Transverse colon (tissue), 4 donors: ENCODE measurements at regions not wholly inside any gene's neighbourhood (a gene's known extent, or its start where the extent isn't known, plus 50 kb on each side); places are given as distances from the start of the nearest gene placed in this dataset.

Experiments
- DNase-seq: peaks from one replicate; pipeline ENCODE4 v3.0.0-alpha.2; 2019
- H3K27ac ChIP-seq, 4 donors: fragments of 200-600 bp; sonication (generic); 2 replicates each; pipeline ENCODE4 v1.5.1; 2016 to 2018; ENCODE audit warnings: inconsistent platforms in 4 of 4
- H3K27me3 ChIP-seq: fragments of 200-600 bp; sonication (generic); 2 replicates; pipeline ENCODE4 v1.5.1; 2017; ENCODE audit warnings: inconsistent platforms
- H3K36me3 ChIP-seq, 4 donors: fragments of 200-600 bp; sonication (generic); 2 replicates each; pipeline ENCODE4 v1.5.1; 2017 to 2019; ENCODE audit warnings: inconsistent platforms in 4 of 4
- H3K4me1 ChIP-seq, 4 donors: fragments of 200-600 bp; sonication (generic); 2 replicates each; pipeline ENCODE4 v1.5.1; 2017 to 2020; ENCODE audit warnings: inconsistent platforms in 4 of 4
- H3K4me3 ChIP-seq, 4 donors: fragments of 200-600 bp; sonication (generic); 1 replicate in 1 of 4; 2 replicates in 3 of 4; pipeline versions ENCODE4 v1.5.1 to v1.6.1; 2017 to 2019; ENCODE audit warnings: inconsistent platforms in 4 of 4
- H3K9me3 ChIP-seq, 2 donors: fragments of 200-600 bp; sonication (generic); 2 replicates each; pipeline ENCODE4 v1.5.1; 2017 to 2019; ENCODE audit warnings: inconsistent platforms in 2 of 2
- CTCF ChIP-seq, 5 experiments: fragments of 200-600 bp in 3 of 5; fragments of 450-650 bp in 2 of 5; sonication (generic) in 3 of 5; IDR thresholded peaks; 1 replicate in 2 of 5; 2 replicates in 3 of 5; pipeline ENCODE4 v1.5.1; 2016 to 2017; ENCODE audit warnings: antibody characterized with exemption in 5 of 5, inconsistent platforms in 3 of 5, mild to moderate bottlenecking in 2 of 5, moderate library complexity in 1 of 5
- EP300 ChIP-seq: sonication (generic); formaldehyde crosslinking; IDR thresholded peaks from one replicate; pipeline ENCODE4 v1.6.1; 2017; ENCODE audit warnings: antibody characterized with exemption, low read depth
- POLR2A ChIP-seq: fragments of 450-650 bp; IDR thresholded peaks from one replicate; pipeline ENCODE4 v1.6.1; 2016; ENCODE audit warnings: antibody characterized with exemption, mild to moderate bottlenecking, moderate library complexity
- POLR2AphosphoS5 ChIP-seq, 3 donors: sonication (generic); formaldehyde crosslinking; IDR thresholded peaks; one replicate each; pipeline ENCODE4 v1.6.1; 2016; ENCODE audit warnings: antibody characterized with exemption in 3 of 3
- WGBS, 2 donors: methylation state at CpG; one replicate each; pipeline ENCODE4 v1.1.5; 2018; ENCODE audit warnings: low coverage in 1 of 2; 5-methylcytosine and 5-hydroxymethylcytosine counted together
- in situ Hi-C, 4 donors: fragments of 200-750 bp; cut with MboI; loops; one replicate each; pipeline versions ENCODE4 v1.15.0 to v1.15.1; 2017; ENCODE audit warnings: low sequenced_read_pairs in 3 of 4, low pct_ligation_motif_present in 1 of 4, low pct_unique_long_range_greater_than_20kb in 1 of 4
- intact Hi-C: fragments of 100-400 bp; cut with DNase I; formaldehyde crosslinking; loops from one replicate; pipeline ENCODE4 v1.15.1; 2023; ENCODE audit warnings: low total_unique reads

GRCh38 chr4:110730318-110730717 is 107.4 kb upstream of the PITX2 start:
- H3K27me3 ChIP-seq = no peaks in the 10 kb centered on the region
- no peak for DNase-seq
- no peaks in the 10 kb centered on the region for H3K9me3 ChIP-seq
- H3K4me3 ChIP-seq = no peak overlapping the region
- in situ Hi-C loops (no loop called here), intact Hi-C loops (no loop called here)
- no peaks in the 10 kb centered on the region for H3K36me3 ChIP-seq
- no peaks in the 10 kb centered on the region for H3K4me1 ChIP-seq
- no peak overlapping the region for H3K27ac ChIP-seq
- TF ChIP-seq POLR2AphosphoS5 (IDR thresholded peaks at IDR 0.05) = no peak
- no peak for TF ChIP-seq EP300
- no peak for TF ChIP-seq CTCF (IDR thresholded peaks at IDR 0.05)
- no peak for TF ChIP-seq POLR2A
- 85 to 100% methylated on average over 2 to 3 of the region's 3 CpGs for WGBS, 2 donors

GRCh38 chr4:110733901-110734300 is 111.0 kb upstream of the PITX2 start:
- TF ChIP-seq CTCF (IDR thresholded peaks at IDR 0.05) (no peak), POLR2AphosphoS5 (IDR thresholded peaks at IDR 0.05) (no peak), POLR2A (no peak), EP300 (no peak)
- intact Hi-C loops (no loop called here), in situ Hi-C loops (no loop called here)
- no peak overlapping the region for H3K4me3 ChIP-seq
- H3K9me3 ChIP-seq = no peaks in the 10 kb centered on the region
- 76 to 79% methylated on average over 4 of the region's 4 CpGs for WGBS, 2 donors
- H3K27me3 ChIP-seq = no peaks in the 10 kb centered on the region
- H3K27ac ChIP-seq = no peak overlapping the region
- no peak for DNase-seq
- no peaks in the 10 kb centered on the region for H3K36me3 ChIP-seq
- H3K4me1 ChIP-seq = no peaks in the 10 kb centered on the region

DNA sequence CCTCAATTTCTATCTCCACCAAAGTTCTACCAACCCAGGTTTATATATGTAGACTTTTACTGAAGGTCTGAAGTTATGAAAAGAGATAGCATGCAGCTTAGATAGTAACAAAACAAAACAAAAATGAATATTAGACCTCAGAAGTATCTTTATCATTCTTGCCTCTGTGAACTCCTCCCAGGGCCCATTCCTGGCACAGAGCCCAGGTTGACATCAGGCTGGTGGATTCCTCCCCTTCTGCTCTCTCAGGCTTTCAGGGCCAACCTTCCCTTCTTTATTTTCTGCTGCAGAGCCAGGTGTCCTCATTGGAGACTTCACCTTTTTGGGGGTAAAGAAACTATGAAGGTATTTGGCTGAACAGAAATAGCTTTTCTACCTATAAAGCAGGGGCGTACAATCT is 112.8 kb upstream of the PITX2 start:
- Histone ChIP-seq H3K27ac (no peak overlapping the region), H3K4me1 (no peaks in the 10 kb centered on the region), H3K9me3 (no peaks in the 10 kb centered on the region), H3K36me3 (no peaks in the 10 kb centered on the region), H3K27me3 (no peaks in the 10 kb centered on the region), H3K4me3 (no peak overlapping the region)
- 80 to 88% methylated on average over 1 of the region's 1 CpG for whole genome bisulfite sequencing, 2 donors
- in situ Hi-C loops (no loop called here), intact Hi-C loops (no loop called here)
- TF ChIP-seq POLR2A = no peak
- TF ChIP-seq EP300 = no peak
- no peak for TF ChIP-seq POLR2AphosphoS5 (IDR thresholded peaks at IDR 0.05)
- TF ChIP-seq CTCF (IDR thresholded peaks at IDR 0.05) = no peak
- DNase-seq = no peak

DNA sequence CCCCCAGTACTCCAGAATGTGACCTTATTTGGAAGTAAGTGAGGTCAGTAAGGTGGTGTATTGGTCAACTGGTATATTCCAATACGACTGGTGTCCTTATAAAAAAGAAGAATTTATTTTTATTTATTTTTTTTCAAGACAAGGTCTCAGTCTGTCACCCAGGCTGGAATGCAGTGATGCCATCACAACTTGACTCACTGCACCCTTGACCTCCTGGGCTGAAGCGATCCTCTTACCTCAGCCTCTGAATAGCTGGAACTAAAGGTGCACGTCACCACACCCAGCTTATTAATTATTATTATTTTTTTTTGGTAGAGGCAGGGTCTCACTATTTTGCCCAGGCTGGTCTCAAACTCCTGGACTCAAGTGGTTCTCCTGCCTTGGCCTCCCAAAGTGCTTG is 115.1 kb upstream of the PITX2 start:
- no peak for TF ChIP-seq POLR2A
- no peak for TF ChIP-seq POLR2AphosphoS5 (IDR thresholded peaks at IDR 0.05)
- no peak for DNase-seq
- no peaks in the 10 kb centered on the region for H3K36me3 ChIP-seq
- H3K27ac ChIP-seq = no peak overlapping the region
- H3K4me1 ChIP-seq = no peaks in the 10 kb centered on the region
- intact Hi-C loops = no loop called here
- in situ Hi-C loops = no loop called here
- WGBS, 2 donors = 82 to 88% methylated on average over 3 of the region's 3 CpGs
- H3K9me3 ChIP-seq = no peaks in the 10 kb centered on the region
- H3K27me3 ChIP-seq = no peaks in the 10 kb centered on the region
- no peak overlapping the region for H3K4me3 ChIP-seq

DNA sequence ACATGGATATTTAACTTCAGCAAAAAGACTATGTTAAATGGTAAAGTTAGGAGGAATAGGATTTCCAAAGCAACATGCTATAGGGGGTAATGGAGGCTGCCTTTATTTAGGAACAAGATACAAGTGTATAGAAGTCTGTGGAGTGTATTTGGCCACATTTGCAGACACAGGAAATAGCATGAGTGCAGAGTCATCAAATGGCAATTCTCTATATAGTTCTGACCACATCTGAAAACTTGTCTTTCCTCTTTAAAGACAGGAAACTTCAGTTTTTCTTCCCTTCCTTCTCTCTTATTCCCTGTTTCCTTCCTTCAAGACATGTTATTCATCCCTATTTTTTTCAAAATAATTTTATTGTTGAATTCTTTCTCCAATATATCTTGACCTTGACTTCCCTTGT is 119.3 kb upstream of the PITX2 start:
- Histone ChIP-seq H3K27me3 (no peaks in the 10 kb centered on the region), H3K9me3 (no peaks in the 10 kb centered on the region), H3K36me3 (no peaks in the 10 kb centered on the region), H3K4me3 (no peak overlapping the region), H3K27ac (no peak overlapping the region), H3K4me1 (no peaks in the 10 kb centered on the region)
- intact Hi-C loops = no loop called here
- TF ChIP-seq POLR2AphosphoS5 (IDR thresholded peaks at IDR 0.05) (no peak), EP300 (no peak), POLR2A (no peak), CTCF (IDR thresholded peaks at IDR 0.05) (no peak)
- no peak for DNase-seq
- in situ Hi-C loops = no loop called here
